GM18868 (cell line): ENCODE measurements at regions not wholly inside any gene's neighbourhood (a gene's known extent, or its start where the extent isn't known, plus 50 kb on each side); places are given as distances from the start of the nearest gene placed in this dataset.
"Not testable (repeated sequence)": the region's sequence is repeated elsewhere in the genome, so short reads cannot be mapped to it uniquely, and the experiment has no call there.

ENCODE experiments used
- ATAC-seq: cut with Tn5 transposase; IDR thresholded peaks from one replicate; pipeline ENCODE4 v1.9.1; 2021; ENCODE audit warnings: mild to moderate bottlenecking, moderate library complexity; ENCODE audit not compliant: unreplicated experiment

GRCh38 chr18:73151086-73151485, 283.3 kb upstream of the NETO1 start:
- no peak for ATAC-seq

GRCh38 chr18:73150199-73150598, 282.4 kb upstream of the NETO1 start:
- ATAC-seq = no peak

GRCh38 chr18:73147590-73147989, 279.8 kb upstream of the NETO1 start:
- no peak for ATAC-seq

- ATAC-seq = no peak
Measured at GRCh38 chr18:73144030-73144429, 276.2 kb upstream of the NETO1 start.

GRCh38 chr18:73136134-73136533, 268.3 kb upstream of the NETO1 start:
- ATAC-seq = peak; percentile 93

DNA sequence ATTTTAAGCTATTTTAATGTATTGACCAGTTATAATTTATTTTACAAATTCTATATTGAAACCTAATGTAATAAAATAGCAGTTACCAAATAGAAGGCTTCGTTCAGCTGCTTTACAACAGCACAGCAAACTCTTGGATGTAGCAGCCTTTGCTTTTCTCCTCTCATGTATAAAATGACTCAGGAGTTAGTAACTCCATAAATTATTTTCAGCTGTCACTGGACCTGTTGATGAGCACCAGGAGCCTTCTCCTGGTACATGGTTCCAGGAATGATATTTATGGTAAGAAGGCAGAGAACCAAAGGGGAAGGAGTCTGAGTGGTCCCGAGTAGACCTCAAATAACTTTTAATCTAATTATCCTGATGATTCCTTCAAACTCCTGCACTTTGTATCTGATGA, 256.4 kb upstream of the NETO1 start:
- ATAC-seq = no peak

DNA sequence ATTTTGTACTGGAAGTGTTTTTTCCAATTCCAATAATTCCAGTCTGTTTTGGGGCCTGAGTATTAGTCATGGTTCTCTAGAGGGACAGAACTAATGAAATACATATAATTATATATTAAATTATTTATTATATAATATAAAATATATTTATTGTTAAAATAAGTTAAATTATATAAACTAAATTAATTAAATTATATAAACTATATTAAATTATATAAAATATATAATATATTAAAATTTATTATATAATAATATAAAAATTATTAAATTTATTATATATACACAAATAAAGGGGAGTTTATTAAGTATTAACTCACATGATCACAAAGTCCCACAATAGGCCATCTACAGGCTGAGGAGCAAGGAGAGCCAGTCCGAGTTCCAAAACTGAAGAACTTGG, 253.4 kb upstream of the NETO1 start:
- ATAC-seq = no peak

DNA sequence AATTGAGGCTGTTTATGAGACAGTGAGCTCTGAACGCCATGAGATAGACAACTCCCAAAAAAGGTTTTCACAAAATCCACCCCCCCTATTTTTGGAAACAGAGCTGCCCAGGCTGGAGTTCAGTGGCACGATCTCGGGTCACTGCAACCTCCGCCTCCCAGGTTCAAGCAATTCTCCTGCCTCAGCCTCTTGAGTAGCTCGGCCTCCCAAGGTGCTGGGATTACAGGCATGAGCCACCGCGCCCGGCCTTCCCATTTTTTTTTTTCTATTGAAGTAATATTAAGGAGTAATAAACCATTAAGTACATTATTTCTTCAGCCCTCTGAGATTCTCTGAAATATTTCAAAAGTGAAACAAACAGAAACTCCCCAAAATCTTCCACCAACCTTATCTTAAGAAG, 252.8 kb upstream of the NETO1 start:
- ATAC-seq = no peak

DNA sequence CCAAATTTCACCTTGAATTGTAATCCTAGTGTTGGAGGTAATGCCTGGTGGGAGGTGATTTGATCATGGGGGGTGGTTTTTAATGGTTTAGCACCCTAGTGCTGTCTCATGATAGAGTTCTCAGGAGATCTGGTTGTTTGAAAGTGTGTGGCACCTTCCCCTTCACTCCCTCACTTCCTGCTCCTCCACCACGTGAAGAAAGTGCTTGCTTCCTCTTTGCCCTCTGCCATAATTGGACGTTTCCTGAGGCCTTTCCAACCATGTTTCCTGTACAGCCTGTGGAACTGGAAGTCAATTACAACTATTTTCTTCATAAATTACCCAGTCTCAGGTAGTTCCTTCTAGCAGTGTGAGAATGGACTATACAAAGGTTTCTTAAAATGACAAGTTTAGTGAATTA, 251.8 kb upstream of the NETO1 start:
- ATAC-seq = no peak

DNA sequence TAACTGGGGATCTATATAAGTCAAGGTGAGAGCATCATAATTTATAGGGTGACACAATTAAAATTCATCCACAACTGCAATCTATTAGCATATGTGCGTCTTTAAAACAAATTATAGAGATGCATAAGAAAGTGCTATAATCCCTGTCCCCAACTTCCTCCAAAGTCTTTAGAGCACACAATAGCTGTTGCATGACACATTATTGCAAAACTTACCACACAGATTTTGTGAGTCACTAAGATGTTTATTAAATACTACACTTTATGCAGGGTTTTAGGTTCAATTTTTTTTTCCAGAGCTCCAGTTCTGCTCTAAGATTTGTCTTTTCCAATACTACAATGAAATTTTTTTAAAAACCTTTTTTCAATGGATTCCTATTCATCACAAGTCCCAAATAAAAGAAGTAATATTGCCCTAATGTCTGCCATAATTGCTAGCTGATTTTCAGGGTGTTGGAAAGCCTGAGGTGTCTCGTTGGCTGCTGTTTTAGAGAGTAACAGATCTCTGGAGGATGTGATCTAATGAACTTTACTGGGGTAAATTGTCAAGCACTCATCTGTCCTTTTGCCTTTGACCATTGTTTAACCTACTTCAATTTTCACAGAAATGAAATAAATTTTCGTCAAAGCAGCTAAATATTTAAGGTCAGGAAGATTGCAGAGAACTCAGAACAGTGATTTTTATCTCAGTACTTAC, 250.5 kb upstream of the NETO1 start:
- ATAC-seq = no peak

DNA sequence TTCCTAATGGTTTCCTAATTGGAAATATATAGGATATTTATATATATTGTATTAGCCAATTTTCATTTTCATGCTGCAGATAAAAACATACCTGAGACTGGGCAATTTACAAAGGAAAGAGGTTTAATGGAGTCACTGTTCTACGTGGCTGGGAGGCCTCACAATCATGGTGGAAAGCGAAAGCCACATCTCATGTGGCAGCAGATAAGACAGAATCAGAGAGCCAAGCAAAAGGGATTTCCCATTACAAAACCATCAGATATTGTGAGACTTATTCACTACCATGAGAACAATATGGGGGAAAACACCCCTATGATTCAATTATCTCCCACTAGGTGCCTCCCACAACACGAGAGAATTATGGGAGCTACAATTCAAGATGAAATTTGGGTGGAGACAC, 242.5 kb upstream of the NETO1 start:
- peak; percentile 81 for ATAC-seq

- ATAC-seq = no peak
Measured at GRCh38 chr18:73101977-73102376, 234.2 kb upstream of the NETO1 start.

GRCh38 chr18:73101491-73101890, 233.7 kb upstream of the NETO1 start:
- not testable (repeated sequence) for ATAC-seq

DNA sequence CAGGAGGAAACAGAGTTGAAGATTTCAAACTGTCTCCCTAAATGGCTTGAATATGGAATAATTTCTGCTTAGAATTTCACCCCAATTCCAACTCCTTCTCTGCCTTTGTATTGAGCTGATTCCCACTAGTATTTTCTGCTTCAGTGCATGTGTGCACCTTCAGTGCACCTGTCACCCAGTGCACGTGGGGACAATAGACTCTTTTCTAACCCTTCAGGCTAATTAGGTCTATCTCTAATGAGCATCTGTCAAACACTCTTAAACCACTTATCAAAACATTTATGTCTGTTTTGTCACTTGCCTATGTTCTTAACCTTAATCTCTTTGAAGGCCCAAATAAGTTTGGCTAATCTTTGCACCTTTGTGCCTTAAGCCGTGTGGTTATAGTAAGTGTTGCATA, 232.0 kb upstream of the NETO1 start:
- no peak for ATAC-seq

DNA sequence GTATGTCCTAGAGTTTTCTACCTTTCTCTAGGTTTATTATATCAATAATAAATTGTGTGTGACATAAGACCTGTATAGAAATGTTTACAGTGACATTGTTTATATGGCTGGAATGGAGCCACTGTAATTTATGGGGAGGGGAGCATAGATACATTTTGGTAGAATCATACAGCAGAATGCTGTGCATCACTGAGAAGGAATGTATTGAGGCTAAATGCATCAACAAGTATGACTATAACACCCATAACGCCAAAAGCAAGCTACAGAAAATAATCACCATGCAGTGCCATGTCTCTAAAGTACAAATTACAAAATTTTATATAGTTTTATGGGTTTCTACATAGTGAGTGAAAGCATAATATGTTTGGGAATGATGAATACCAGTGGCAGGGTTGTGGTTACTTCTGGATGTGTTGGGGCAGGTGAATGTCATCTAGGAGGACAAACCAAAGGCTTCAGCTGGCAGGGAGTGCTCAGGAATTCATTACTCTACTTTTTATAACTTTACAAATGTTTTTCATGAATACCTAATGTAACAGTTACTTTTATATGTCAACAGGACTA, 226.0 kb upstream of the NETO1 start:
- no peak for ATAC-seq

DNA sequence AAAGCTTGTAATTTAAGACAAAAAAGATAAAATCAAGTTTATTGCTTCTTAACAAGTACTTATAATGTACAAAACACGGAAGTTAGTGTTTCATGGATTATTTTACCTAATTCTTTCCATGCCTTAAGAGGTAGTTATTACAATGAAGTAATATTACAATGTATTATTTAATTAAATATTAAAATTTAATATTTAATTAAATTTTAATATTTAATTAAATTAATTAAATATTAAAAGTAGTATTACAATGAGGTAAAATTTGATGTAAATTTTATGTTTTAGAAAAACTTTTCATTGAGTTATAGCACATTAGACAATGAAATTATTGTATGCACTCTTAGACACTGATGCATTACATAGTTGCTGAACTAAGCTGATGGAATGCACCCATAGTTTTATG, 220.7 kb upstream of the NETO1 start:
- no peak for ATAC-seq

- peak; percentile 56 for ATAC-seq
Measured at GRCh38 chr18:73087282-73087977, 219.6 kb upstream of the NETO1 start.

- no peak for ATAC-seq
Measured at GRCh38 chr18:73079920-73080319, 212.1 kb upstream of the NETO1 start.

DNA sequence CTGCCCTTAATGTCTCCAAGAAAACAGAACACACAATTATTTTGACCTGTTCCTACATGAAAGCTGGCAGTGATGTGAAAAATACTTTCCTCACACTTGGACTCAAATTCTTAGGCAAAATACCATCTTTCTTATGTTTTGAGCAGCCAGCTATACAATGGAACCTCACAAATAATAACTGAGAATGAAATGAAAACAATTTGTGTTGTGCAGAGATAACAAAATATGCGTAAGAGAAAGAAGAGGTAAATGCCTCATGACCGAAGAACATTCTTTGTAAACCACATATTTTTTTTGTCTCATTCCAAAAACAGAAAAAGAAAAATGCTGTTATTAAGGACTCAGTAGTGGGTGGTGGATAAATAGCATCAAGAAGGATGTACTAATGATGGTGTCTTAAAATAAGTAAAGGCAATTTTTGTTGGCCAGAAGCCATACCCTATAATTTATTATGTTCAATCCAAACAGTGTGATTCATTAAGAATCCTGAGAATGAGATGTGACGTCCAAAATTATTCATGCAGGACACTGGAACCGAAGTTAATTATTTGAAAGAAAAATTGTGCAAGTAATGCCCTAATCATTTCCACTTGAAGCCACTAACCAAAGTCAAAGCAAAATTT, 193.0 kb upstream of the NETO1 start:
- no peak for ATAC-seq

DNA sequence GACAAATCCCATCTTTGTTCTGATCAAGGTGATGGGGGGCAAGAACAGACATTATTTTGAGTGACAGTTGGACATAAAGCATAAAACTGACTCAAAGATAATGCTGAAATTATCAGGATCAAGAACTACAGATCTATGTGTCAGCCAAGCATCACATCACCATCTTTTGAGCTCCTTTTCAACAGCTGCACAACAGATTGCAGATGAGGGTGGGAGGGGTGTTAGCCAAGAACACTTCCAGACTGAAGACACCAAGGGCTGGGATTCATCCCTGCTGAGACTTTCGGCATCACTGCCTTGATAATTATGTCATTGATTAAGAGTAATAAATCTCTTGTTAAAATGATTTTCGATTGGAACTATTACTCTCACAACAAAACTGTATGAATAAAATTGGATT, 191.5 kb upstream of the NETO1 start:
- no peak for ATAC-seq

- ATAC-seq = peak; percentile 81
Measured at GRCh38 chr18:73047688-73048087, 179.9 kb upstream of the NETO1 start.

DNA sequence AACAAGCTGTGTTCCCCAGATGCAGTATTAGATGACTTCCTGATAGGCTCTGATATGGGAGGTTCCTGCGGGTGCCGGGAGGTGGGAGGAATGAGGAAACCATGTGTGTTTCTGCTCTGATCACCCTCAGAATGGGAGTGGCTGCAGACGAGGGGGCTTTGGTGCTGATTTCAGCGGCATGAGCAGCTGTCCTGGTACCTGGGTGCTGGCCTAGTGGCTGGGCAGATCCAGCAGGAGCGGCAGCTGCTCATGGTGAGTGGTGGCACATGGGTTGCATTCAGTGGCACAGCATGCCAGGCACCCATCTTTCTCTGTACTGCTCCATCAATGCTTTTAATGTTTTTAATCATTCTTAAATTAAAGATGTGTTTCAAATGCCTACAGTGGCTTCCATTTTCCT, 177.2 kb upstream of the NETO1 start:
- no peak for ATAC-seq
